Brain microvascular endothelial cell (primary cell): ENCODE measurements at regions not wholly inside any gene's neighbourhood (a gene's known extent, or its start where the extent isn't known, plus 50 kb on each side); places are given as distances from the start of the nearest gene placed in this dataset.

Experiments
- DNase-seq: peaks from one replicate; pipeline ENCODE4 v3.0.0-alpha.2; 2020
- H3K27ac ChIP-seq: fragments of 250-450 bp; sonication (Bioruptor Pico); 2 replicates; pipeline ENCODE4 v1.5.1; 2020; ENCODE audit warnings: mild to moderate bottlenecking, moderate library complexity
- H3K27me3 ChIP-seq: fragments of 250-450 bp; sonication (Bioruptor Pico); replicated peaks from 2 replicates; pipeline ENCODE4 v1.5.1; 2020; ENCODE audit warnings: mild to moderate bottlenecking
- H3K36me3 ChIP-seq: fragments of 250-450 bp; sonication (Bioruptor Pico); replicated peaks from 2 replicates; pipeline ENCODE4 v1.5.1; 2020; ENCODE audit warnings: mild to moderate bottlenecking
- H3K4me3 ChIP-seq: 2 replicates; pipeline ENCODE4 v1.5.1; 2011; ENCODE audit warnings: low read depth, mild to moderate bottlenecking, control low read depth, low read length, moderate library complexity
- CTCF ChIP-seq: IDR thresholded peaks from 2 replicates; pipeline ENCODE4 v1.5.1; 2011; ENCODE audit warnings: low read depth, mild to moderate bottlenecking, moderate library complexity, low read length, control low read depth, inconsistent platforms; ENCODE audit errors: missing control alignments
- in situ Hi-C: cut with HindIII; loops from 2 replicates; pipeline ENCODE4 v1.10.0; 2017; ENCODE audit warnings: low sequenced_read_pairs, low pct_ligation_motif_present

GRCh38 chr4:100954046-100954445 is 393.3 kb downstream of the PPP3CA start:
- TF ChIP-seq CTCF, result no peak
- Histone ChIP-seq H3K4me3 (no peak overlapping the region), H3K27me3 (no peaks in the 10 kb centered on the region), H3K36me3 (no peaks in the 10 kb centered on the region), H3K27ac (no peak overlapping the region)
- in situ Hi-C loops, result no loop called here
- no peak for DNase-seq

- DNase-seq, result no peak
- Histone ChIP-seq H3K4me3 (no peak overlapping the region), H3K27me3 (no peaks in the 10 kb centered on the region), H3K27ac (no peak overlapping the region), H3K36me3 (no peaks in the 10 kb centered on the region)
- in situ Hi-C loops, result no loop called here
- TF ChIP-seq CTCF, result no peak
Observed at GRCh38 chr4:100953616-100954015, 393.7 kb downstream of the PPP3CA start.

- Histone ChIP-seq H3K27me3 (no peaks in the 10 kb centered on the region), H3K36me3 (no peaks in the 10 kb centered on the region), H3K4me3 (no peak overlapping the region), H3K27ac (no peak overlapping the region)
- TF ChIP-seq CTCF, result no peak
- no peak for DNase-seq
- in situ Hi-C loops, result no loop called here
Observed at GRCh38 chr4:100952590-100952989, 394.7 kb downstream of the PPP3CA start.

GRCh38 chr4:100949350-100949935 is 397.9 kb downstream of the PPP3CA start:
- Histone ChIP-seq H3K27me3 (no peaks in the 10 kb centered on the region), H3K27ac (no peak overlapping the region), H3K36me3 (no peaks in the 10 kb centered on the region), H3K4me3 (no peak overlapping the region)
- DNase-seq, result no peak
- TF ChIP-seq CTCF, result no peak
- in situ Hi-C loops, result no loop called here

GRCh38 chr4:100948911-100949310 is 398.4 kb downstream of the PPP3CA start:
- Histone ChIP-seq H3K27me3 (no peaks in the 10 kb centered on the region), H3K36me3 (no peaks in the 10 kb centered on the region), H3K27ac (no peak overlapping the region), H3K4me3 (no peak overlapping the region)
- no peak for TF ChIP-seq CTCF
- in situ Hi-C loops, result no loop called here
- DNase-seq, result no peak

- H3K27me3 ChIP-seq, result no peaks in the 10 kb centered on the region
- no peak overlapping the region for H3K27ac ChIP-seq
- in situ Hi-C loops, result no loop called here
- no peak for TF ChIP-seq CTCF
- no peaks in the 10 kb centered on the region for H3K36me3 ChIP-seq
- no peak overlapping the region for H3K4me3 ChIP-seq
- DNase-seq, result no peak
Observed at GRCh38 chr4:100945789-100946188, 401.5 kb downstream of the PPP3CA start.
